Natural killer cell (primary cell): ENCODE measurements at regions not wholly inside any gene's neighbourhood (a gene's known extent, or its start where the extent isn't known, plus 50 kb on each side); places are given as distances from the start of the nearest gene placed in this dataset.

Source experiments
- ATAC-seq, 3 donors: fragments of 150-1000 bp in 2 of 3; fragments of 200-7000 bp in 1 of 3; cut with Tn5 transposase; 1 replicate in 1 of 3; 2 replicates in 2 of 3; pipeline ENCODE4 v1.10.0; 2021; ENCODE audit warnings: mild to moderate bottlenecking in 2 of 3, moderate library complexity in 2 of 3
- DNase-seq, 2 donors: peaks; one replicate each; pipeline versions ENCODE4 v3.0.0 to v3.0.0-alpha.2; 2013 to 2021; ENCODE audit warnings: mixed read lengths in 1 of 2
- H3K27ac ChIP-seq: one replicate; pipeline ENCODE4 v1.5.1; 2013; ENCODE audit warnings: mild to moderate bottlenecking, low read length
- H3K27me3 ChIP-seq: one replicate; pipeline ENCODE4 v1.6.1; 2013; ENCODE audit warnings: low read length; ENCODE audit not compliant: control insufficient read depth, insufficient read depth
- H3K36me3 ChIP-seq: one replicate; pipeline ENCODE4 v1.6.1; 2013; ENCODE audit warnings: low read length; ENCODE audit not compliant: control insufficient read depth, insufficient read depth
- H3K4me1 ChIP-seq: one replicate; pipeline ENCODE4 v1.6.1; 2013; ENCODE audit warnings: low read length; ENCODE audit not compliant: control insufficient read depth, insufficient read depth
- H3K4me3 ChIP-seq: one replicate; pipeline ENCODE4 v1.5.1; 2013; ENCODE audit warnings: low read length
- H3K9me3 ChIP-seq: one replicate; pipeline ENCODE4 v1.6.1; 2013; ENCODE audit warnings: low read length; ENCODE audit not compliant: control insufficient read depth, insufficient read depth
- H3K27ac Mint-ChIP-seq, 2 donors: one replicate each; pipeline ENCODE4 v1.8.0; 2022; ENCODE audit warnings: mild to moderate bottlenecking in 2 of 2, mixed read lengths in 2 of 2, moderate library complexity in 1 of 2
- H3K27me3 Mint-ChIP-seq, 2 donors: one replicate each; pipeline ENCODE4 v1.8.0; 2022; ENCODE audit warnings: low read depth in 2 of 2, mixed read lengths in 2 of 2
- H3K36me3 Mint-ChIP-seq: one replicate; pipeline ENCODE4 v1.8.0; 2022; ENCODE audit warnings: mixed read lengths
- H3K4me1 Mint-ChIP-seq, 2 donors: one replicate each; pipeline ENCODE4 v1.8.0; 2022; ENCODE audit warnings: mixed read lengths in 2 of 2
- H3K4me3 Mint-ChIP-seq: one replicate; pipeline ENCODE4 v1.8.0; 2022; ENCODE audit warnings: mild to moderate bottlenecking, moderate library complexity, mixed read lengths
- H3K9me3 Mint-ChIP-seq, 2 donors: one replicate each; pipeline ENCODE4 v1.8.0; 2022; ENCODE audit warnings: mixed read lengths in 2 of 2
- CTCF ChIP-seq: fragments of 200-600 bp; IDR thresholded peaks from one replicate; pipeline ENCODE4 v1.8.0; 2022; ENCODE audit warnings: antibody characterized with exemption
- WGBS: methylation state at CpG from one replicate; pipeline ENCODE4 v1.1.7; 2013; ENCODE audit warnings: missing lambda C conversion rate; ENCODE audit not compliant: insufficient coverage; 5-methylcytosine and 5-hydroxymethylcytosine counted together
- intact Hi-C: fragments of 100-400 bp; cut with micrococcal nuclease; formaldehyde crosslinking; loops from one replicate; pipeline ENCODE4 v1.14.2; 2022

GRCh38 chr14:22158560-22158959, 430.5 kb downstream of the DAD1 start:
- H3K27ac ChIP-seq = no peak overlapping the region
- peaks cover 7 to 14% of the 10 kb centered on the region in 2 donors for H3K4me1 Mint-ChIP-seq
- DNase-seq (no peak), ATAC-seq (no peak)
- no peaks in the 10 kb centered on the region for H3K9me3 Mint-ChIP-seq
- peaks cover 2% of the 10 kb centered on the region for H3K27me3 ChIP-seq
- no peaks in the 10 kb centered on the region for H3K4me1 ChIP-seq
- no peaks in the 10 kb centered on the region for H3K9me3 ChIP-seq
- no peaks in the 10 kb centered on the region for H3K36me3 Mint-ChIP-seq
- H3K4me3 ChIP-seq = no peak overlapping the region
- intact Hi-C loops = no loop called here
- no peak overlapping the region for H3K27ac Mint-ChIP-seq
- peaks cover 0 to 26% of the 10 kb centered on the region in 2 donors for H3K27me3 Mint-ChIP-seq
- TF ChIP-seq CTCF = no peak
- no peaks in the 10 kb centered on the region for H3K36me3 ChIP-seq
- WGBS = no CpG with 5 or more reads among the region's 1 CpG
- no peak overlapping the region for H3K4me3 Mint-ChIP-seq

- Mint-ChIP-seq H3K36me3 (no peaks in the 10 kb centered on the region), H3K4me3 (no peak overlapping the region), H3K27ac (no peak overlapping the region), H3K27me3 (peaks cover 11 to 37% of the 10 kb centered on the region in 2 donors), H3K4me1 (peaks cover 7 to 19% of the 10 kb centered on the region in 2 donors), H3K9me3 (no peaks in the 10 kb centered on the region)
- WGBS = 100% methylated on average over 1 of the region's 2 CpGs
- no peaks in the 10 kb centered on the region for H3K4me1 ChIP-seq
- no peak overlapping the region for H3K27ac ChIP-seq
- DNase-seq = no peak
- no peaks in the 10 kb centered on the region for H3K36me3 ChIP-seq
- no peak for TF ChIP-seq CTCF
- no peak for ATAC-seq
- intact Hi-C loops = no loop called here
- H3K4me3 ChIP-seq = no peak overlapping the region
- peaks cover 5% of the 10 kb centered on the region for H3K27me3 ChIP-seq
- H3K9me3 ChIP-seq = no peaks in the 10 kb centered on the region
Observed at GRCh38 chr14:22155571-22155970, 433.5 kb downstream of the DAD1 start.

GRCh38 chr14:22152903-22153302, 436.1 kb downstream of the DAD1 start:
- no peaks in the 10 kb centered on the region for H3K36me3 ChIP-seq
- TF ChIP-seq CTCF = no peak
- H3K4me3 Mint-ChIP-seq = no peak overlapping the region
- H3K36me3 Mint-ChIP-seq = no peaks in the 10 kb centered on the region
- H3K27ac ChIP-seq = no peak overlapping the region
- peaks cover 17 to 51% of the 10 kb centered on the region in 2 donors for H3K27me3 Mint-ChIP-seq
- ATAC-seq (no peak), DNase-seq (no peak)
- H3K27me3 ChIP-seq = peaks cover 3% of the 10 kb centered on the region
- intact Hi-C loops = no loop called here
- H3K4me3 ChIP-seq = no peak overlapping the region
- H3K4me1 Mint-ChIP-seq = peaks cover 0 to 7% of the 10 kb centered on the region in 2 donors
- H3K4me1 ChIP-seq = no peaks in the 10 kb centered on the region
- H3K9me3 ChIP-seq = no peaks in the 10 kb centered on the region
- H3K27ac Mint-ChIP-seq = no peak overlapping the region
- no peaks in the 10 kb centered on the region for H3K9me3 Mint-ChIP-seq

- no peak for TF ChIP-seq CTCF
- H3K4me3 ChIP-seq = no peak overlapping the region
- Mint-ChIP-seq H3K4me1 (peaks cover 0 to 7% of the 10 kb centered on the region in 2 donors), H3K9me3 (no peaks in the 10 kb centered on the region), H3K36me3 (no peaks in the 10 kb centered on the region), H3K27me3 (peaks cover 22 to 57% of the 10 kb centered on the region in 2 donors), H3K4me3 (no peak overlapping the region), H3K27ac (no peak overlapping the region)
- no peaks in the 10 kb centered on the region for H3K36me3 ChIP-seq
- no peaks in the 10 kb centered on the region for H3K4me1 ChIP-seq
- WGBS = 94% methylated on average over 3 of the region's 3 CpGs
- ATAC-seq (no peak), DNase-seq (no peak)
- H3K9me3 ChIP-seq = no peaks in the 10 kb centered on the region
- intact Hi-C loops = no loop called here
- no peak overlapping the region for H3K27ac ChIP-seq
- H3K27me3 ChIP-seq = peaks cover 3% of the 10 kb centered on the region
Observed at GRCh38 chr14:22152161-22152870, 436.7 kb downstream of the DAD1 start.
